ENCODE measurements at regions not wholly inside any gene's neighbourhood (a gene's known extent, or its start where the extent isn't known, plus 50 kb on each side); places are given as distances from the start of the nearest gene placed in this dataset.

DNA sequence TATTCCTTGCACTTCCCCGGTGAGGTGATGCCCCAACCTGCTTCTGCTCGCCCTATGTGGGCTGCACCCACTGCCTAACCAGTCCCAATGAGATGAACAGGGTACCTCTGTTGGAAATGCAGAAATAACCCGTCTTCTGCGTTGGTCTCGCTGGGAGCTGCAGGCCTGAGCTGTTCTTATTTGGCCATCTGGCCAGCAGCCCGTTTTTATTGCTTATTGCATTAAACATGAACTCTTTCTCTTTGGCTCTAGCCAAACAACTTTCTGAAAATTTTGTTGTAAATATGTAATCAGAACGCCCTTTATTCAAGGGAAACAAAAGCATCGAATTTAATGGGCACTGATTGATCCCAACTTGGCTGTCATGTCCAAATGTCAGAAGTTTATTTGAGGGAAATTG is 124.7 kb upstream of the FTMT start:
- no peaks in the 10 kb centered on the region for H3K27me3 ChIP-seq
- 66 to 76% methylated on average over 6 to 8 of the region's 8 CpGs for WGBS, 2 donors
- DNase-seq: no peak
- H3K27ac ChIP-seq: no peak overlapping the region
- H3K4me1 ChIP-seq: no peaks in the 10 kb centered on the region
- H3K4me3 ChIP-seq: no peak overlapping the region
- TF ChIP-seq, protein P1, sequence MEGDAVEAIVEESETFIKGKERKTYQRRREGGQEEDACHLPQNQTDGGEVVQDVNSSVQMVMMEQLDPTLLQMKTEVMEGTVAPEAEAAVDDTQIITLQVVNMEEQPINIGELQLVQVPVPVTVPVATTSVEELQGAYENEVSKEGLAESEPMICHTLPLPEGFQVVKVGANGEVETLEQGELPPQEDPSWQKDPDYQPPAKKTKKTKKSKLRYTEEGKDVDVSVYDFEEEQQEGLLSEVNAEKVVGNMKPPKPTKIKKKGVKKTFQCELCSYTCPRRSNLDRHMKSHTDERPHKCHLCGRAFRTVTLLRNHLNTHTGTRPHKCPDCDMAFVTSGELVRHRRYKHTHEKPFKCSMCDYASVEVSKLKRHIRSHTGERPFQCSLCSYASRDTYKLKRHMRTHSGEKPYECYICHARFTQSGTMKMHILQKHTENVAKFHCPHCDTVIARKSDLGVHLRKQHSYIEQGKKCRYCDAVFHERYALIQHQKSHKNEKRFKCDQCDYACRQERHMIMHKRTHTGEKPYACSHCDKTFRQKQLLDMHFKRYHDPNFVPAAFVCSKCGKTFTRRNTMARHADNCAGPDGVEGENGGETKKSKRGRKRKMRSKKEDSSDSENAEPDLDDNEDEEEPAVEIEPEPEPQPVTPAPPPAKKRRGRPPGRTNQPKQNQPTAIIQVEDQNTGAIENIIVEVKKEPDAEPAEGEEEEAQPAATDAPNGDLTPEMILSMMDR (IDR thresholded peaks at IDR 0.05): no peak
- no peak for TF ChIP-seq POLR2A (IDR thresholded peaks at IDR 0.05)
- H3K36me3 ChIP-seq (ENCODE audit: low read depth, missing control alignments): no peaks in the 10 kb centered on the region
- no peaks in the 10 kb centered on the region for H3K9me3 ChIP-seq
- intact Hi-C loops (cut with DNase I; ENCODE audit: low total_unique reads): no loop called here

DNA sequence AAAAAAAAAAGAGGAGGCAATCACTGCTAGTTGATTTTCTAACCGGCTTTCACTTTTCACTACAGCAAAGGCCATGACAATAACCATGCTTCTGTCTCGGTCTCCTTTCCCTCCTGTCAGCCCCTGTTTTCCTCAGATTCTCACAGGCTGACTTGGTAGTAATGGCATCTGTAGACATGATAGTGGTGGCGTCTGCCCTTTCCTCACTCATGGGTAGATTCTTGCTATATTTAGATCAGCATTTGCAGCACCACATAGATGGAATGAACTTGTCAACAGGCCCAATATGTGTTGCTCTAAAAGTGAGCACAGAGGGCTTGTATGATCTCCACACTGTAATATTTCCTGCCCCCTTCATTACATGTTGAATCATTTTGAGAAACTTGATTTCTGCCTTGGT is 120.3 kb upstream of the FTMT start:
- 57 to 59% methylated on average over 3 of the region's 3 CpGs for WGBS, 2 donors
- Histone ChIP-seq H3K4me1 (no peaks in the 10 kb centered on the region), H3K4me3 (no peak overlapping the region), H3K27ac (no peak overlapping the region), H3K27me3 (no peaks in the 10 kb centered on the region), H3K36me3 (ENCODE audit: low read depth, missing control alignments) (no peaks in the 10 kb centered on the region), H3K9me3 (no peaks in the 10 kb centered on the region)
- TF ChIP-seq POLR2A (IDR thresholded peaks at IDR 0.05): no peak
- TF ChIP-seq, protein P1 (IDR thresholded peaks at IDR 0.05): no peak
- intact Hi-C loops (cut with DNase I; ENCODE audit: low total_unique reads): no loop called here
- DNase-seq: no peak

GRCh38 chr5:121735618-121736017 is 116.1 kb upstream of the FTMT start:
- no peaks in the 10 kb centered on the region for H3K27me3 ChIP-seq
- no peaks in the 10 kb centered on the region for H3K9me3 ChIP-seq
- no peak overlapping the region for H3K27ac ChIP-seq
- H3K4me1 ChIP-seq: no peaks in the 10 kb centered on the region
- TF ChIP-seq, protein P1 (IDR thresholded peaks at IDR 0.05): no peak
- no peak for TF ChIP-seq POLR2A (IDR thresholded peaks at IDR 0.05)
- 90 to 97% methylated on average over 2 of the region's 2 CpGs for WGBS, 2 donors
- H3K4me3 ChIP-seq: no peak overlapping the region
- H3K36me3 ChIP-seq (ENCODE audit: low read depth, missing control alignments): no peaks in the 10 kb centered on the region
- intact Hi-C loops (cut with DNase I; ENCODE audit: low total_unique reads): no loop called here
- no peak for DNase-seq

DNA sequence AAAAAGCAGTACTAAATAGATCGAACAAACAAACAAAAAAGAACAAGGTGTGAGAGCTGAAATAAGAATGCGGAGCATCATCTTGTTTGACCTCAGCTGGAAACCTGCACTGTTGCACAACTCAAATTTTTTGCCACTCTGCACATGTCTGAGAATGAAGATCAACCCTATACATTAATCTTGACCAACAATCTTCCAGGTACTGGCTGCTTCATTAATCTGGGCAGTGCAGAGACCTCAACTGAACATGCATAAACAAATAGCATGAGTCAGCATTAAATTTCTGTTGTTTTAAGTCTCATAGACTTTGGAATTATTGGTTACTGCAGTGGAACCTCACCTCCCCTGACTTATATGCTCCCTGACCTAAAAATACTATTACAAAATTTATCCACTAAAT is 114.6 kb upstream of the FTMT start:
- Histone ChIP-seq H3K9me3 (no peaks in the 10 kb centered on the region), H3K4me3 (no peak overlapping the region), H3K4me1 (no peaks in the 10 kb centered on the region), H3K27me3 (no peaks in the 10 kb centered on the region), H3K27ac (no peak overlapping the region), H3K36me3 (ENCODE audit: low read depth, missing control alignments) (no peaks in the 10 kb centered on the region)
- intact Hi-C loops (cut with DNase I; ENCODE audit: low total_unique reads): no loop called here
- WGBS, 2 donors: 81 to 100% methylated on average over 2 of the region's 2 CpGs
- no peak for DNase-seq
- no peak for TF ChIP-seq POLR2A (IDR thresholded peaks at IDR 0.05)
- TF ChIP-seq, protein P1 (IDR thresholded peaks at IDR 0.05): no peak

- no peaks in the 10 kb centered on the region for H3K9me3 ChIP-seq
- H3K36me3 ChIP-seq (ENCODE audit: low read depth, missing control alignments): no peaks in the 10 kb centered on the region
- H3K27ac ChIP-seq: no peak overlapping the region
- H3K4me1 ChIP-seq: no peaks in the 10 kb centered on the region
- TF ChIP-seq, protein P1 (IDR thresholded peaks at IDR 0.05): no peak
- no peak for TF ChIP-seq POLR2A (IDR thresholded peaks at IDR 0.05)
- no peaks in the 10 kb centered on the region for H3K27me3 ChIP-seq
- WGBS, 2 donors: 97 to 98% methylated on average over 3 of the region's 3 CpGs
- intact Hi-C loops (cut with DNase I; ENCODE audit: low total_unique reads): no loop called here
- H3K4me3 ChIP-seq: no peak overlapping the region
- DNase-seq: no peak
These were observed 110.5 kb upstream of the FTMT start for GRCh38 chr5:121741156-121741555.

Data from testis (tissue), 2 donors.